ENCODE measurements at regions not wholly inside any gene's neighbourhood (a gene's known extent, or its start where the extent isn't known, plus 50 kb on each side); places are given as distances from the start of the nearest gene placed in this dataset.

DNA sequence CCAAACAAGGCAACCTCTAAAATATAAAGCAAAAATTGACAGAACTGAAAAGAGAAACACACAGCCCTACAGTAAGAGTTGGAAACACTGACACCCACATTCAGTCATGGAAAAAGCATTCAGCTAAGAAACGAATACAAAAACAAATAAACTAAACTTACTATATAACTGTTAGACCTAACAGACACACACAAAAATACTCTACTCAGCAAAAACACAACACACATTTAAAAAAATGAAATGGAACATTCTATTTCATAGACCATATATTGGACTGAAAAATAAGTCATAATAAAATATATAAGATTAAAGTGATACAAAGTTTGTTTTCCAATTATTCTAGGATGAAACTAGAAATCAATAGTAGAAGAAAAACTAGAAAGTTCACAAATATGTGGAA is 488.8 kb upstream of the POU3F4 start:
- TF ChIP-seq, protein P1, sequence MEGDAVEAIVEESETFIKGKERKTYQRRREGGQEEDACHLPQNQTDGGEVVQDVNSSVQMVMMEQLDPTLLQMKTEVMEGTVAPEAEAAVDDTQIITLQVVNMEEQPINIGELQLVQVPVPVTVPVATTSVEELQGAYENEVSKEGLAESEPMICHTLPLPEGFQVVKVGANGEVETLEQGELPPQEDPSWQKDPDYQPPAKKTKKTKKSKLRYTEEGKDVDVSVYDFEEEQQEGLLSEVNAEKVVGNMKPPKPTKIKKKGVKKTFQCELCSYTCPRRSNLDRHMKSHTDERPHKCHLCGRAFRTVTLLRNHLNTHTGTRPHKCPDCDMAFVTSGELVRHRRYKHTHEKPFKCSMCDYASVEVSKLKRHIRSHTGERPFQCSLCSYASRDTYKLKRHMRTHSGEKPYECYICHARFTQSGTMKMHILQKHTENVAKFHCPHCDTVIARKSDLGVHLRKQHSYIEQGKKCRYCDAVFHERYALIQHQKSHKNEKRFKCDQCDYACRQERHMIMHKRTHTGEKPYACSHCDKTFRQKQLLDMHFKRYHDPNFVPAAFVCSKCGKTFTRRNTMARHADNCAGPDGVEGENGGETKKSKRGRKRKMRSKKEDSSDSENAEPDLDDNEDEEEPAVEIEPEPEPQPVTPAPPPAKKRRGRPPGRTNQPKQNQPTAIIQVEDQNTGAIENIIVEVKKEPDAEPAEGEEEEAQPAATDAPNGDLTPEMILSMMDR (IDR thresholded peaks at IDR 0.05): no peak
- TF ChIP-seq POLR2A (IDR thresholded peaks at IDR 0.05): no peak
- TF ChIP-seq EP300 (IDR thresholded peaks at IDR 0.05; ENCODE audit: low read depth): no peak
